ENCODE measurements at regions not wholly inside any gene's neighbourhood (a gene's known extent, or its start where the extent isn't known, plus 50 kb on each side); places are given as distances from the start of the nearest gene placed in this dataset.

DNA sequence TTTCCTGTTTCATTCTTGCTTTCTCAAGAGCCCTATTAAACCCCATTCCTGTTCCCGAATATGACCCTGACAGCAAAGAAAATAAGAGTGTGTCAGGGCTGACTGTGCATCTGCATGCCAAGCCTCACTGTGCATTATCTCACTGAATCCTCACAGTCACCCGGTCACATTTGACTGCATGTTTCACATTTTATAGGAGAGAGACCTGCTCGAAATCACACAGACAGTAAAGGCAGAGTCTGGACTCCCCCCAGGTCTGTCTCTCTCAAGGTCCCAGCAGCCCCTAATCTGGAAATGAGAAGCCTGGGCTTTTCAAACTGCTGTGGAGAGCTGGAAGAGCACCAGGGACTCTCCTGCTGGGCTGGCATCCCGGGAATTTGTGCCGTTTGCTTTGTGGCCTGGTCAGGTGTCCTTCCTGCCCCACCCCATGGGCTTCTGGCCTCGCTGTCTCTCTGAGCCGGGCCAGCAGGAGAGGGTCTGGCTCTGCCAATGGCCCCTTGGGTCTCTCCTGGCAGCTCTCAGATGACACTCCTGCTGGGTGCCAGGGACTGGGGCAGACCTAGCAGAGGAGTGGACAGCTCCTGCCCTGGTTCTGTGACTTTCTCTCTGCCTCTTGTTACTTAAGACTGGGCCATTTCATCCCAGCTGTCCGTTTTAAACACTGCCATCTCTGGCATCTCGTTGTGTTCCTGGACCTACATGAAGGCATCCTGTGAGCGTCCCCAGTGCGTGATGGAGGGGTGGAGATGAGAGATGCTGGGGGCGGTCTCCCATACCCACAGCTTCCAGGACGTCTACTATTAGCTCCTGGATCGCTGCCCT, 173.6 kb downstream of the ARHGAP12 start:
- DNase-seq: no peak

DNA sequence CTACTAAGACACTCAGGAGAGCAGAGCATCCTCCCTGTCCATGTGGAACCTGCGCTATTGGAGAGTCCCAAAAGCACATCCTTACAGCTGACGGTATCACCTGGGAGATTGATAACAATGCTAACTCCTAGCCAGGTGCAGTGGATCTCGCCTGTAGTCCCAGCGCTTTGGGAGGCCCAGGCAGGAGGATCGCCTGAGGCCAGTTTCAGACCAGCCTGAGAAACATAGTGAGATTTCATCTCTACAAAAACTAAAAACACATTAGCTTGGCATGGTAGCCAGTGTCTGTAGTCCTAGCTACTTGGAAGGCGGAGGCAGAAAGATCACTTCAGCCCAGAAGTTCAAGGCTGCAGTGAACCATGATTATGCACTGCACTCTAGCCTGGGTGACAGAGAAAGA, 174.9 kb downstream of the ARHGAP12 start:
- no peak for DNase-seq

DNA sequence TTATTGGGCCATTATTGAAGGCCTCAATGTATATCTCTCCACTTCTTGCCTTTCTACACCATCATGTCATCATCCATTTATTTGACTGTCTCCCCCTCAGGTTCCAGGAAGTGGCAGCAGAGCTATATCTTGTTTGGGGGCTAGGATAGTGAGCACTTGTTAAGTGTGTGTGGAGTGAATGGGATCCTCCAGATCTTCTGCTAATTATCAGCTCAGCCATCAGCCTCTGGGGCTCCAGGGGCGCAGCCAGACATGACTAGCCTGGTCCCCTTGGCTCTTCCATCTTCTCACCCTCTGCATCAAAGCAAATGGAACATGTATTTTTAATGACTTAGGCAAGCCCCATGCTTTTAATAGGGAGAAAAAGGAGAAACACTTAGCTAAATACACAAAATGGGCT, 176.5 kb downstream of the ARHGAP12 start:
- DNase-seq: no peak

DNA sequence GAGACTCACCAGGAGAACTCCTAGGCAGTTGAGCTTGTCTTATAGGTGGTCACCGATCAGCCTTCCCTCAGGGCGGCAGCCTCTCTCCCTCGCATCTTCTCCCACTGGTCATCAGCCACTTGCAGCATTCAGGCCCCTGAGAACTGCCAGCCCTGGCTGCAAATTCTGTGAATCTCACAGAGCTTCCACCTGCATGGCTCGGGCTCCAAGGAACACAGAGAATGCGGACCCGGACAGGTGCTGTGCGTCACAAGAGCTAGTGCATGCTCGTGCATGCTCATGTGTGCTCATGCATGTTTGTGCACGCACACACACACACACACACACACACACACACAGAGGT, 176.9 kb downstream of the ARHGAP12 start:
- DNase-seq: no peak

DNA sequence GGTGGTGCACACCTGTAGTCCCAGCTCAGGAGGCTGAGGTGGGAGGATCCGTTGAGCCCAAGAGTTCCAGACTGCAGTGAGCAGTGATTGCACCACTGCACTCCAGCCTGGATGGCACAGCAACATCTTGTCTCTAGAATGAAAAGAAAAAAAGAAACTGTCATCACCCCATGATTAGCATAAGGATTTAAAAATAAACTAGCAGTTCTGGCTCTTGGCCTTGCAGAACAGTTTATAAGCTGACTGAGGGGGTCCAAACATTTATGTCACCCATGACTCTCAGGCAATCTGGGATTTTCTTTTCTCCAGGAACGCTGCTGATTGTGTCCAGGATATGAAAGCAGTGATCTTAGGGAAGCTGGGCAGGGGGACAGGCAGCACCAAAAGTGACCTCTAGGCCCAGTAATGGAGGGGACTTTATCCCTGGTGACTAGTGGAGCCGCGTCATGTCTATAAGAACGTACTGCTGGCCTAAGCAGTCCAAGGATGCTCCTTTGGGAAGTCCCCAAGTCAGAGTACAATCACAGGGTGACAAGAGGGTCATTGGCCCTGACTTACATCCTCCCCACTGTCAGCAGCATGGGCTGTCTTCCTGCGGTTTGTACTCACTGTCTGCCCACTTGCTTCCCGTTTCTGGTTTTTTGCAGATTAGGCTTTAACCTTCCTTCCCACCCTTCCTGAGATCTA, 177.4 kb downstream of the ARHGAP12 start:
- no peak for DNase-seq

DNA sequence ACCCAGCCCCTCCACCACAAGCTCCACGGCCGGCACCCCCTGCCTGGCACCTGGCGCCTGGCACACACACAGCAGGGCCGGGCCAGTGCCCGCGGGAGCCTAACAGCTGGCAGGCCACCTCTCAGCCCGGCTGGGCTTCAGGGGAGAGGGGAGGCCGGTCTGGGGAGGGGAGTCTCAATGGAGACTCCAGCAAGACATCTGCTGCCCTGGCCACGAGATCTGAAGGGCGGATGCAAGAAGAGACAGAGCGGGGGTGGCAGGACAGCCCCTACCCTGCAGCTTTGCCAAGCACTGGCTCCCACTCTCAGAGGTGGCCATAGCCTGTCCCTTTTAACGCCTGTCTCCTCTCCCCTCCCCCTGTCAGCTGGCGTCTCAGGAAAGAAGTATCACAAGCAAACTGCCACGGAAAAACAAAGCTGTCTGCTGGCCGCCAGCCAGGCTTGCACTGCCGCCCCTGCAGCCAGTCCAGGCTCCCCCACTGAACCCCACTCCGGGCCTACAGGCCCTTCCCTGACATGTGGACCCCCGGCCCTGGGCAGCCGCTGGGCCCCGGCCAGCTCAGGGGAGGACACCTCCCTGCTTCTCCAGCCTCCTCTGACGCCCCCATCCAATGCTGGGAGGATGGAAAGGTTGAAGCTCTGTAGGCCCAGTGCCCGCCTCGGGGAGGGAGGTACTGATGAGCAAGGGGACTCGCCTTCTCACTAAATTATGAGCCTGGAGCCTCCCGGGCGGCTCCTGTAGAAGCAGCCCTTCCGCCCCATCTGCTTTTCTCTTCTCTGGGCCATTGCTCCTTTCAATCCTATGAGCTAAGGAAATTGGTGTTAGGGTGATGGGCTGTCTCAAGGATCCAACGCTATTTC, 178.4 kb downstream of the ARHGAP12 start:
- peak in 2 of 3 experiments; percentile 90 to 91 for DNase-seq

DNA sequence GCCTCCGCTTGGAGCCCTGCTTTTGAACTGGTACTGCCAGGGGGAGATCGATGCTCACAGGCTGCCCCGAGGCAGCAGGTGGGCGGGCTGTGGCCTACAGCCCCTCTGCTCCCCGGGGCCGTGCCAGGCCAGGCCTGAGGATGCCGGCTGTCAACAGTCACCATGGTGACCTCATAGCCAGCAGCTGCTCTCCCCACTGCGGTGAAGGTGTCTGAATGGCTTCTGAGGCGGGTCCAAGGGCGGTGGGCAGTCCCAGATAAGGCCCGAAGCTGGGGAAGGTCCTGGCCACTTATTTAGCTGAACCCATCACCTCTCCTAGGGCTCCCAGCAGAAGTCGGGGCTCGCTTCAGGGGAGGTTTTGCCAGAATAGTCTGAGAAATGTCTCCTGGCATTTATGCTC, 179.3 kb downstream of the ARHGAP12 start:
- DNase-seq: peak in 2 of 3 experiments; percentile 68 to 87

DNA sequence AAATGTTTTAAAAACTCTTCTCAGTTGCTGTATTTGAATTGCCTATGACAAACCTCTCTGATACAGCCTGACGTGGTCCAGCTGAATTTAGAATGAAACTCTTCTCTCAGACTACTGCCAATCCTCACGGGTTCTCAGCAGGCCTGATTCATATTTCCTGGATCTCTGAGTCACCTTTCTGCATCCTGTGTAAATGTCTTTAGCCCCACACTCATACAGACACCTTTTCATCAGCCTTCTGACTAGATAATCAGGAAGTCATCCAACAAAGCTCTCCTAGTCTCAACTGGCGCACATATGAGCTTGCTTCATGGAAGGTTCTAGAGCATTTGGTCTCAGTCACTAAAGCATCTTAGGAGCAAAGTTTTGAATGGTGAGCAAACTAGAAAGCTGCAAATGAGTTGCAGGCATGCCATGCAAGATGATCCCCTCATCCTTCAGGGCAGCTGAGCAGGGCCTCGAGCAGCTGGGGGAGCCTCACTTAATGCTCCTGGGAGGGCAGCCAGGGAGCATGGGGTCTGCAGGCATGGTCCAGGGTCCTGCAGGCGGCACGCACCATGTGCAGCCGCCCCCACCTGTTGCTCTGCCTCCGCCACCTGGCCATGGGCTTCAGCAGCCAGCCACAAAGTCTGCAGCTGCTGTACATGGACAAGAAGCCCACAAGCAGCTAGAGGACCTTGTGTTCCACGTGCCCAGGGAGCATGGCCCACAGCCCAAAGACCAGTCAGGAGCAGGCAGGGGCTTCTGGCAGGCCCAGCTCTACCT, 182.8 kb downstream of the ARHGAP12 start:
- no peak for DNase-seq

DNA sequence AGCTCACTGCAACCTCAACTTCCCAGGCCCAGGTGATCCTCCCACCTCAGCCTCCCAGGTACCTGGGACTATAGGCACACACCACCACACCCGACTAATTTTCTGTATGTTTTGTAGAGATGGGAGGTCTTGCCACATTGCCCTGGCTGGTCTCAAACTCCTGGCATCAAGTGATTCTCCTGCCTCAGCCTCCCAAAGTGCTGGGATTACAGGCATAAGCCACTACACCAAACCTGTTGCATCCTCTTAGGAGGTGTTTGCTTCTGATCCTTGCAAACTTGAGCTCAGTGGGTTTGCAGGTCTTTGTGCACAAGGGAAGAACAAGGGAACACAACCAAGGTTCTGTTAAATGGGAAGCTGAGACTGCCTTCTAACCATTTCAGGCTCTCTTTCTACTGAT, 184.6 kb downstream of the ARHGAP12 start:
- no peak for DNase-seq

DNA sequence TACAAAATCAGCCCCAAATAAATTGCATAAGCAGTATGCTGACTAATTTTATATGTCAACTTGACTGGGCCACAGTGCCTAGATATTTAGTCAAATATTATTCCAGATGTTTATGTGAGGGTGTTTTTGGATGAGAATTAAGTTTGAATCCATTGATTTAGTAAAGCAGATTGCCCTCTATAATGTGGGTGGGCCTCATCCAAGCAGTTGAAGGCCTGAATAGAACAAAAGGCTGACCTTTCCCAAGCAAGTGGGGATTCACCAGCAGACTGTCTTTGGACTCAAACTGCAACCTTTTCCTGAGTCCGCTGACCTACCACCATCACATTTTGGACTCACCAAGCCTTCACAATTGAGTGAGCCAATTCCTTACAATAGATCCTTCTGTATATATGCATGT, 186.4 kb downstream of the ARHGAP12 start:
- DNase-seq: no peak

DNA sequence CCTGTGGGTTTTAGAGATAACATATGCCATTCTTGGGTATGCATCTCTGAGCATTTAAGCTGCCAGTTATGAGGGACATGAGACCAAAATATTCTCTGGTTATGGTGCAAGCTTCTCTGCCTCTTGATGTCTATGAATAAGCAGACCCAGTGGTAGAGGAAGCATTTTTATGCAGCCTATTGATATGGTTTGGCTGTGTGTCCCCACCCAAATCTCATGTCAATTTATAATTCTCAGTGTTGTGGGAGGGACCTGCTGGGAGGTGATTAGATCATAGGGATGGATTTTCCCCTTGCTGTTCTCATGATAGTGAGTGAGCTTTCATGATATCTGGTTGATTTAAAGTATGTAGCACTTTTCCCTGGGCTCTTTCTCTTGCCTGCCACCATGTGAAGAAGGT, 187.2 kb downstream of the ARHGAP12 start:
- DNase-seq: no peak

DNA sequence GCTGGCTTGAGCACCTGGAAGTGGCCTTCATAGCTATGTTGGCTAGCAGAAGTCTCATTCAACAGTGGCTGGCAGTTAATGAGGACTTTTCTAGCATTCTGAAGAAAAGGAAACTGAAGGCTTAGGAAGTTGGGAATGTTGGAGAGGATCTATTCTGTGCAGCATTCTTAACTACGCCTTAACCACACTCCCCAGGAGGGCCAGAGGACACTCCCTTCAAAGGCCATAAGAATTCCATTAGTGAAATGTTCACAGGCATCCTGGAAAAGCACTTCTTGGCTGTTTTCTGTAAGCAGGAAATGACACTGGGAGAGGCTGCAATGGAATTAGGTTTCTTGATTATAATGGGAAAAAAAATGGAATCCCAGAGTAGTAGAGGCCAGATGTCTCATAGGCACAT, 188.9 kb downstream of the ARHGAP12 start:
- DNase-seq: no peak

DNA sequence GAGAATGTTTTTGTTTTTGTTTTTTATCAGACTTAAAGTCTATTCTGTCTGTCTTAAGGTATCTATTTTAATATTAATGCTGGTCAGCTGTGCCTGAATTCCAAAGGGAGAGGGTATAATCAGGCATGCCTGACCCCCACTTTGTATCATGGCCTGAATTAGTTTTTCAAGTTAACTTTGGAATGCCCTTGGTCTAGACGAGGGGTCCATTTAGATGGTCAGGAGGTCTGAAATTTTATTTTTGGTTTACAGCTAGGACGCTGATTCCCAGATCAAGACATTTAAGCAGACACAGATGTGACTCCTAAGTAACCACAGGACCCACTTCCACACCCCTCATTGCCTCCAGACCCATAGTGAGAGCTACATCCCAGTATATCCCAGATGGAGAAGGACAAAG, 189.5 kb downstream of the ARHGAP12 start:
- DNase-seq: no peak

DNA sequence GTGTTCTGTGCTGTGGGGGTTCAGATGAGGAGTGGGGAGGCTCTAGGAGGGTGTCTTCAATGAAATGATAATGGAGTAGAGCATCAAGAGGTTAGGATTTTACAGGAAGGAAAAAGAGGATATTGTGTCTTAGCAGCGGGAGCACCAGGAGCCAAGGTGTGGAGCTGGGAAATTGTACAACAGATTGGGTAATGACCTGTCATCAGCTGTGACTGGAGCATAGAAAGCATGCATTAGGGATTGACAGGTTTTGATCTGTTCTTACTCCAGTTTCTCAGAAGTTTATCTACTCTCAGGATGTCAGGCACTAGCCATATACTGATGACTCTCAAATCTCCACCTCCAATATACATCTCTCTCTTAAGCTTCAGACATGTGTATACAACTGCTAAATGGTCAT, 196.9 kb downstream of the ARHGAP12 start:
- DNase-seq: no peak

DNA sequence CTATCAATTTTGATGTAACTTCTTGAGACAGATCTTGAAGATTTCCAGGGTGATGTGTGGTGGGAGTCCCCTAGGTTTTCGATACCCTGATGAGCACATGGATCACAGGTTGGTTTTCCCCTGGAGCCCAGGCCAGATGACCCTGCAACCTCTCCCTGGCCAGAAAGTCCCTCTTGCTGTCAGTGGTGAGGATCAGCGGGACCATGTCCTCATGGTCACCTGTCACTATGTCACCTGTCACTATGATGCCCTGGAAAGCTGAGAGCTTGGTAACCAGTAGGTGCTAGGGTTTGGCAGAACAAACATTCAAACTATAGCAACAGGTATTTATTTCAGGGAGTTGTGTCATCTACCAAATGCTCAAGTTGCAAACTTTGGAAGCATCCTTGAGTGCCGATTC, 197.9 kb downstream of the ARHGAP12 start:
- no peak for DNase-seq

DNA sequence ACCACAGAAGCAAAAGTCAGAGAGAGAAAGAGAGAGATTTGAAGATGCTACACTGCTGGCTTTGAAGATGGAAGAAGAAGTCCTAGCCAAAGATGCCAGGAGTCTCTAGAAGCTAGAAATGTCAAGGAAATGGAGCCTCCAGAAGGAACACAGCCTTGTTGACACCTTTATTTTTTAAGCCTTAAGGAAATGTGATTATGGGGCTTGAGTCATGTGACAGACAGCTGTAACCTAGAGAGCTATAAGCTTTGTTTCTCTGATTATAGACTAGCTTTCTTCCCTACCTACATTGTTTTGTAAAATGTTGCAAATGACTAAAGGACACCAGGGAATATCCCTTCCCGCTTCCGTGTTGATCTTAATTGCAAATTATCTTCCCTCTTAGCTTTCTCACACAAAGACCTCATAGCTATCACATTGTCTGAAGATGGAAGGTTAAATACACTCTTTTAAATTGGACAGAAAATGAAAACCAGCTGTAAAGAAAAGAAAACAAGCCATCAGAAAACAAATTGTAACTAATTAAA, 199.9 kb downstream of the ARHGAP12 start:
- peak in 2 of 3 experiments; percentile 31 to 64 for DNase-seq

DNA sequence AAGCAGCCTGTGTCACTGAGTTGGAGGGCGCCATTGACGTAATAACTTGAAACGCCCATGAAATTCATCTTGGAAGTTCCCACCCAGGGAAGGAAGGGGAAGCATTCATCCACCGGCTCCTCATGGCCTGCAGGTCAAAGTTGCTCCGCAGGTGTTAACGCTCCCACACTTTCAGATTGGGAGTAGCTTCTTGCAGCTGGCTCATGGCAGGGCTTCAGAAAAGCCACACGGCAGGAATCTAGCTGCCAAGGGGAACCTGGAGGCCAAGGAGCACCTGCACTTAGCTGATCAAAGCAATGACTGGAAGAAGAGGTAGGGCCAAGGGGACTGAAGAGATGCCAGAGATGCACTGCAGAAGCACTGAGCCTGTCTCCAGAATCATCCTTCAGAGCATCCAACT, 203.2 kb downstream of the ARHGAP12 start:
- no peak for DNase-seq

DNA sequence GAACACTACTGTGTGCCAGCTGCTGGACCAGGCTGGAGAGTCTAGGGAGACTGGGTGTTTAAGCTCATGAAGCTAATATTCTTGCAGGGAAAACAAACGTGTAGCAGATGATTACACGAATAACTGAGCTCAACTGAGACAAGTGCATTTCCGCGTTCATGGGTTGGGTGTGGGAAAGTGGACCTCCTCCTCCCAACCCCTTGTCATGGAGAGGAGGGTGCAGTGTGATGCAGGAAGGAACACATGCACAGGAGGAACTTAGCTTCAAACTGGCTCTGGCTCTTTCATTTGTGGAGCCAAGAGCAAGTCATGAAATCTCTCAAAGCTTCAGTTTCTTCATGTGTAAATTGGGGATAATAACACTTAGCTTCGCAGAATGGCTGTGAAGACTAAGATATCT, 204.3 kb downstream of the ARHGAP12 start:
- DNase-seq: no peak

DNA sequence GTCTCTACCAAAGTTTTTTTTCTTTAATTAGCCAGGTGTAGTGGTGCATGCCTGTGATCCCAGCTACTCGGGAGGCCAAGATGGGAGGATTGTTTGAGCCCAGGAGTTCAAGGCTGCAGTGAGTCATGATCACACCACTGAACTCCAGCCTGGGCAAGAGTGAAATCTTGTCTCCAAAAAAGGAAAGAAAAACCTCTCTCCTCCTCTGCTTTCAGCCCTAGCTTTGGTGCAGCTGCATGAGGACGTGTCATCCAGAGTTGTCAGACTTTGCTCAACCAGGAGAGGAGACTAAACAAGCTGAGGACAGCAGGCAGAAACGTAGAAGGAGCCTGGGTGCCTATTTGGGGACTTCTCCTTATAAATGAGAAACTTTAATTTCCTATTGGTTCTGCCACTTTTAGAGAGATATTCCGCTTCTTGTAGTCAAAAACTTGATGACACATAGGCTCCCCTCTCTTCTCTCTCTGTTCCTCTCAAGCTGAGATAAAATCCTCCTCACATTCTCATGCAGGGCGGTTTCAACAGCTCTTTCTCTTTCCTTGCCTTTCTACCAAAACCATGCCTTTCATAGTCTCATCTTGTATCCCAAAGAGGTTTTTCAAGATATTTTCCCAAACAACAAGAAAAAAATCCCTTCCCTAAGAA, 205.4 kb downstream of the ARHGAP12 start:
- DNase-seq: no peak

DNA sequence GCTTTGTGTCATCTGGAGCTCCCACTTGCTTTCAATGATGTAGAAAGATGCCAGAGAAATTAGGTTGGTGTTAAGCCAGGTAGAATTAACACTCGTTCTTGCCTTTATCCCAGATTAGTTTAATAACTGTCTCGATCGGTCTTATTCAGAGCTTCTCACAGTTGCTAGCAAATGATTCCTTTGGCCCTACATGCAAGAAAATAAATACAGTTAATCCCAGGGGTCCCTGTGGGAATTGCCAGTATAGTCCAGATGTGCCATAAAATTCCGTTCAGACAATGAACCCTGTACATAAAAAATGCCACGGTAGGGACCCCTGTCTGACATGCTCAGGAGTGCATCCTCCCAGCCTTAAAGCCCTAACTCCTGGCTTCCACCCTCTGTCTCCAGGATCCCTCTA, 207.5 kb downstream of the ARHGAP12 start:
- no peak for DNase-seq

DNA sequence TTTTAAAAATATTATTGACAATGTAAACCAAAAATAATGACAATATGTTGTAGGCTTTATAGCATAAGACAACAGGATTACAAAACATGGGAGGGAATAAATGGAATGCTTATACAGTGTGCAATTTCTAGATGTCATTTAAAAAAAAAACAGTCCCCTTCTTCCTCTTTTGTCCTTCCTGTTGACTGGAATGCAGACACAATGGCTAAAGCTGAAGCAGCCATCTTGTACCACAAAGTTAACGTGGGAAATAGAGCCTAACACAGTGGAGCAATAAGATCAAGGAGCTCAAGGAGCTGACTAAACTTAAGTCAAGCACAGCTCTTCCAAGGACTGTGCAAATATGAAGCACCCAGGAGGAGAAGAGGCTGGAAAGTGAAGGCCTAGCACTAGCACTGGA, 208.1 kb downstream of the ARHGAP12 start:
- no peak for DNase-seq

DNA sequence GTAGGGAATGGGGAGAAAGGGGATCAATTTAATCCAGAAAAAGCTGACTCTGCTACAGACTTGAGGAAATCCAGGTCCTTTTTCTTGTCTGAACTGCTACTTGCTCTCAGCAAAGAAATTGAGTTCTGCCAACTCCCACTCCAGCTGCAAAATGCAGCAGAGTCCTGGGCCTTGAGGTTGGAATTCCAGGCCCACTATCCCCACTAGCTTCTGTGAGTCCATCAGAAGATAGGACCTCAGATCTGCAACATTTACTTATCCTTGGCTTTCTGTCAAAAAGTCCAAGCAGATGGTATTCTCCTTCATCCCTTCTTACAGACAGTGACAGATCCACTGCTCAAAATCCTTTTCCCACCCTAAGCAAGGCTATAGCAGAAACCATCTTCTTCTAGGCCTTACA, 219.2 kb downstream of the ARHGAP12 start:
- no peak for DNase-seq

Data from NCI-H1417 (cell line).